ENCODE measurements at regions not wholly inside any gene's neighbourhood (a gene's known extent, or its start where the extent isn't known, plus 50 kb on each side); places are given as distances from the start of the nearest gene placed in this dataset.

DNA sequence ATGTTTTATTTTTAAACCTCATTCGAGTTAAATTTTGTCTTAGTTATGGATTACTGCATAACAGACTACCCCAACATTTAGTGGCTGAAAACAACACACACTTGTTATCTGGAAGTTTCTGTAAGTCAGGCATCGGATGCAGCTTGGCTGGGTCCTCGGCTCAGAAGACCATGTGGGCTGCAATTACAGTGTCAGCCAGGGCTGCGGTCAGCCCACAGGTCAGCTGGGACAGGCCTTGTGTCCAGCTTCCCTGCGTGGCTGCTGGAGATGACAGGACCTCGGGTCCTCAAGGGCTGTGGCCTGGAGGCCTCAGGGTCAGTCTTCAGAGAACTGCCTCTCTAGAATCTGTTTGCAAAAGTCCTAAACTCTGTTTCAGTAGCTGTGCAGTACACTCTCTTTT is 219.0 kb upstream of the IRX1 start:
- no peak overlapping the region for H3K27ac ChIP-seq (ENCODE audit: low read depth in 1 of 2, low read length in 2 of 2)
- H3K79me2 ChIP-seq (ENCODE audit: insufficient read depth, low read length), result no peaks in the 10 kb centered on the region
- TF ChIP-seq CTCF (IDR thresholded peaks at IDR 0.05), result no peak
- H3K9ac ChIP-seq (ENCODE audit: insufficient read depth, low read length, poor library complexity, severe bottlenecking), result no peak overlapping the region
- peaks cover 6 to 45% (median 26%) of the 10 kb centered on the region in 7 donors for H3K9me3 Mint-ChIP-seq
- no peaks in the 10 kb centered on the region for H3K36me3 ChIP-seq (replicated peaks in 1 of 2; ENCODE audit: control insufficient read depth in 1 of 2, insufficient read depth in 2 of 2, low read length in 2 of 2)
- peaks cover 18 to 57% of the 10 kb centered on the region in 2 donors for H3K9me3 ChIP-seq (replicated peaks in 1 of 2; ENCODE audit: control insufficient read depth in 1 of 2, insufficient read depth in 1 of 2, low read length in 2 of 2)
- 83% methylated on average over 5 of the region's 6 CpGs for WGBS (ENCODE audit: insufficient coverage)
- no peaks in the 10 kb centered on the region for H3K27me3 ChIP-seq (ENCODE audit: control insufficient read depth in 2 of 2, insufficient read depth in 2 of 2, low read length in 2 of 2)
- H3K27me3 Mint-ChIP-seq (ENCODE audit: low read depth in 3 of 3), result no peaks in the 10 kb centered on the region
- no peak overlapping the region for H3K4me3 Mint-ChIP-seq
- no peaks in the 10 kb centered on the region for H4K20me1 ChIP-seq (ENCODE audit: insufficient read depth, low read length)
- H3K4me1 ChIP-seq (ENCODE audit: control insufficient read depth in 1 of 2, insufficient read depth in 2 of 2, low read length in 2 of 2), result no peaks in the 10 kb centered on the region
- H3K4me2 ChIP-seq (replicated peaks; ENCODE audit: extremely low read depth, low read length, poor library complexity, severe bottlenecking), result no peak overlapping the region
- intact Hi-C loops (cut with micrococcal nuclease), result no loop called here
- no peaks in the 10 kb centered on the region for H3K36me3 Mint-ChIP-seq
- H2AFZ ChIP-seq (ENCODE audit: insufficient read depth, low read depth, low read length, poor library complexity, severe bottlenecking), result no peak overlapping the region
- no peaks in the 10 kb centered on the region for H3K4me1 Mint-ChIP-seq
- no peak overlapping the region for H3K27ac Mint-ChIP-seq
- DNase-seq, result no peak
- H3K4me3 ChIP-seq (replicated peaks in 1 of 3; ENCODE audit: low read depth in 2 of 3, low read length in 3 of 3), result no peak overlapping the region

GRCh38 chr5:3375586-3376311 is 219.9 kb upstream of the IRX1 start:
- WGBS (ENCODE audit: insufficient coverage), result 0% methylated on average over 1 of the region's 2 CpGs

More at GRCh38 chr5:3375586-3376311, 219.9 kb upstream of the IRX1 start:
- Histone ChIP-seq H3K27me3 (ENCODE audit: control insufficient read depth in 2 of 2, insufficient read depth in 2 of 2, low read length in 2 of 2) (no peaks in the 10 kb centered on the region), H3K9me3 (replicated peaks in 1 of 2; ENCODE audit: control insufficient read depth in 1 of 2, insufficient read depth in 1 of 2, low read length in 2 of 2) (peaks cover 18 to 48% of the 10 kb centered on the region in 2 donors), H3K4me3 (replicated peaks in 1 of 3; ENCODE audit: low read depth in 2 of 3, low read length in 3 of 3) (no peak overlapping the region), H3K9ac (ENCODE audit: insufficient read depth, low read length, poor library complexity, severe bottlenecking) (no peak overlapping the region), H3K27ac (ENCODE audit: low read depth in 1 of 2, low read length in 2 of 2) (no peak overlapping the region), H3K36me3 (replicated peaks in 1 of 2; ENCODE audit: control insufficient read depth in 1 of 2, insufficient read depth in 2 of 2, low read length in 2 of 2) (no peaks in the 10 kb centered on the region), H3K4me1 (ENCODE audit: control insufficient read depth in 1 of 2, insufficient read depth in 2 of 2, low read length in 2 of 2) (no peaks in the 10 kb centered on the region), H3K79me2 (ENCODE audit: insufficient read depth, low read length) (no peaks in the 10 kb centered on the region), H3K4me2 (replicated peaks; ENCODE audit: extremely low read depth, low read length, poor library complexity, severe bottlenecking) (no peak overlapping the region), H2AFZ (ENCODE audit: insufficient read depth, low read depth, low read length, poor library complexity, severe bottlenecking) (no peak overlapping the region), H4K20me1 (ENCODE audit: insufficient read depth, low read length) (no peaks in the 10 kb centered on the region)
- H3K36me3 Mint-ChIP-seq, result no peaks in the 10 kb centered on the region
- H3K27me3 Mint-ChIP-seq (ENCODE audit: low read depth in 3 of 3), result no peaks in the 10 kb centered on the region
- intact Hi-C loops (cut with micrococcal nuclease), result no loop called here
- no peak overlapping the region for H3K27ac Mint-ChIP-seq
- no peak for DNase-seq
- no peak overlapping the region for H3K4me3 Mint-ChIP-seq
- no peak for TF ChIP-seq CTCF (IDR thresholded peaks at IDR 0.05)
- peaks cover 6 to 38% (median 26%) of the 10 kb centered on the region in 7 donors for H3K9me3 Mint-ChIP-seq
- H3K4me1 Mint-ChIP-seq, result no peaks in the 10 kb centered on the region
